Psoas muscle (tissue), 7 donors: ENCODE measurements at regions not wholly inside any gene's neighbourhood (a gene's known extent, or its start where the extent isn't known, plus 50 kb on each side); places are given as distances from the start of the nearest gene placed in this dataset.

Experiments
- ATAC-seq, 4 donors: fragments of 200-7000 bp; cut with Tn5 transposase; one replicate each; pipeline ENCODE4 v1.9.1; 2020; ENCODE audit warnings: moderate library complexity in 3 of 4, mild to moderate bottlenecking in 2 of 4
- DNase-seq, 2 donors: peaks; one replicate each; pipeline ENCODE4 v3.0.0-alpha.2; 2020
- H3K27ac ChIP-seq: fragments of 200-600 bp; one replicate; pipeline ENCODE4 v1.8.0; 2022
- H3K27me3 ChIP-seq, 3 donors: fragments of 200-600 bp in 1 of 3; one replicate each; pipeline versions ENCODE4 v1.6.1 to v1.8.0; 2013 to 2022; ENCODE audit warnings: low read length in 2 of 3, mild to moderate bottlenecking in 2 of 3, moderate library complexity in 1 of 3; ENCODE audit not compliant: insufficient read depth in 3 of 3
- H3K36me3 ChIP-seq, 2 donors: fragments of 200-600 bp in 1 of 2; one replicate each; pipeline versions ENCODE4 v1.6.1 to v1.8.0; 2013 to 2022; ENCODE audit warnings: low read depth in 1 of 2, mild to moderate bottlenecking in 1 of 2, moderate library complexity in 1 of 2; ENCODE audit not compliant: insufficient read depth in 1 of 2
- H3K4me1 ChIP-seq: fragments of 200-600 bp; one replicate; pipeline ENCODE4 v1.8.0; 2022
- H3K4me3 ChIP-seq: fragments of 200-600 bp; one replicate; pipeline ENCODE4 v1.8.0; 2022; ENCODE audit warnings: mild to moderate bottlenecking
- H3K9me3 ChIP-seq: fragments of 200-600 bp; one replicate; pipeline ENCODE4 v1.8.0; 2022
- CTCF ChIP-seq: fragments of 200-600 bp; IDR thresholded peaks from one replicate; pipeline ENCODE4 v1.8.0; 2022; ENCODE audit warnings: antibody characterized with exemption
- WGBS, 3 donors: extraction: QIAGEN DNeasy Blood & Tissue Kit; methylation state at CpG; one replicate each; pipeline versions ENCODE4 v1.1.6 to v1.1.7; 2013; 5-methylcytosine and 5-hydroxymethylcytosine counted together
- intact Hi-C, 2 donors: fragments of 100-400 bp; cut with DNase I; formaldehyde crosslinking; loops; one replicate each; pipeline versions ENCODE4 v1.11.0 to v1.14.2; 2022
- donor health status: healthy with polysubstance abuse.
- donor health status: DM: no; HTN: no; CAD: no; lungs with moderate emphysema.
- donor health status: Bipolar disorder and iron deficiency.
- donor health status: healthy.
- donor health status: DM: yes; HTN: yes; CAD: no.
- donor health status: DM: no; HTN: no; CAD: no.
- donor health status: DM: yes; HTN: yes; CAD: no.

GRCh38 chr17:71107136-71107535, 937.8 kb downstream of the KCNJ2 start:
- intact Hi-C loops, result no loop called here
- H3K9me3 ChIP-seq, result no peaks in the 10 kb centered on the region
- H3K4me1 ChIP-seq, result no peaks in the 10 kb centered on the region
- no peak overlapping the region for H3K4me3 ChIP-seq
- no peak for TF ChIP-seq CTCF
- no peak overlapping the region for H3K27ac ChIP-seq
- H3K36me3 ChIP-seq, result no peaks in the 10 kb centered on the region
- DNase-seq, result no peak
- H3K27me3 ChIP-seq, result no peaks in the 10 kb centered on the region
- 16 to 22% (median 21%) methylated on average over 1 of the region's 1 CpG for WGBS, 3 donors
- ATAC-seq, result no peak

- no peak for DNase-seq
- H3K9me3 ChIP-seq, result no peaks in the 10 kb centered on the region
- no peak for TF ChIP-seq CTCF
- intact Hi-C loops, result loop anchor here (10.0 kb wide), 2 partner anchors 355 to 1435 kb away; no protein-coding TSS in a partner anchor
- H3K27me3 ChIP-seq, result no peaks in the 10 kb centered on the region
- no peak for ATAC-seq
- H3K4me3 ChIP-seq, result no peak overlapping the region
- no peak overlapping the region for H3K27ac ChIP-seq
- no peaks in the 10 kb centered on the region for H3K4me1 ChIP-seq
- no peaks in the 10 kb centered on the region for H3K36me3 ChIP-seq
- 80 to 82% (median 82%) methylated on average over 3 of the region's 3 CpGs for WGBS, 3 donors
Measured at GRCh38 chr17:71109697-71110096, 940.4 kb downstream of the KCNJ2 start.

- Histone ChIP-seq H3K4me3 (no peak overlapping the region), H3K27me3 (no peaks in the 10 kb centered on the region), H3K9me3 (no peaks in the 10 kb centered on the region), H3K27ac (no peak overlapping the region), H3K36me3 (no peaks in the 10 kb centered on the region), H3K4me1 (no peaks in the 10 kb centered on the region)
- intact Hi-C loops, result loop anchor here (10.0 kb wide), 2 partner anchors 354 to 1434 kb away; no protein-coding TSS in a partner anchor
- DNase-seq, result no peak
- no peak for TF ChIP-seq CTCF
- ATAC-seq, result no peak
- 85 to 90% (median 87%) methylated on average over 3 of the region's 3 CpGs for WGBS, 3 donors
Measured at GRCh38 chr17:71110326-71110725, 941.0 kb downstream of the KCNJ2 start.

- Histone ChIP-seq H3K27ac (no peak overlapping the region), H3K4me1 (no peaks in the 10 kb centered on the region), H3K27me3 (no peaks in the 10 kb centered on the region), H3K9me3 (no peaks in the 10 kb centered on the region), H3K36me3 (no peaks in the 10 kb centered on the region), H3K4me3 (no peak overlapping the region)
- TF ChIP-seq CTCF, result no peak
- no peak for ATAC-seq
- 84 to 93% (median 93%) methylated on average over 2 of the region's 2 CpGs for WGBS, 3 donors
- DNase-seq, result no peak
- intact Hi-C loops, result loop anchor here (10.0 kb wide), 2 partner anchors 353 to 1433 kb away; no protein-coding TSS in a partner anchor
Measured at GRCh38 chr17:71111460-71111859, 942.1 kb downstream of the KCNJ2 start.

- Histone ChIP-seq H3K4me3 (no peak overlapping the region), H3K36me3 (no peaks in the 10 kb centered on the region), H3K9me3 (no peaks in the 10 kb centered on the region), H3K4me1 (no peaks in the 10 kb centered on the region), H3K27ac (no peak overlapping the region), H3K27me3 (no peaks in the 10 kb centered on the region)
- TF ChIP-seq CTCF, result no peak
- WGBS, 3 donors, result 41 to 55% (median 53%) methylated on average over 2 of the region's 2 CpGs
- no peak for ATAC-seq
- DNase-seq, result no peak
- intact Hi-C loops, result loop anchor here (10.0 kb wide), 2 partner anchors 353 to 1433 kb away; no protein-coding TSS in a partner anchor
Measured at GRCh38 chr17:71111934-71112333, 942.6 kb downstream of the KCNJ2 start.
